A549 (cell line): ENCODE measurements at regions not wholly inside any gene's neighbourhood (a gene's known extent, or its start where the extent isn't known, plus 50 kb on each side); places are given as distances from the start of the nearest gene placed in this dataset.

Experiments used
- POLR2A ChIP-seq: IDR thresholded peaks from 2 replicates; pipeline ENCODE4 v1.6.1; 2012; ENCODE audit warnings: mild to moderate bottlenecking, low read length
- TF ChIP-seq, protein P1 (sequence below): fragments of >200 bp; sonication (Bioruptor Twin); formaldehyde crosslinking; IDR thresholded peaks from 3 replicates; pipeline ENCODE4 v1.5.1; 2016

DNA sequence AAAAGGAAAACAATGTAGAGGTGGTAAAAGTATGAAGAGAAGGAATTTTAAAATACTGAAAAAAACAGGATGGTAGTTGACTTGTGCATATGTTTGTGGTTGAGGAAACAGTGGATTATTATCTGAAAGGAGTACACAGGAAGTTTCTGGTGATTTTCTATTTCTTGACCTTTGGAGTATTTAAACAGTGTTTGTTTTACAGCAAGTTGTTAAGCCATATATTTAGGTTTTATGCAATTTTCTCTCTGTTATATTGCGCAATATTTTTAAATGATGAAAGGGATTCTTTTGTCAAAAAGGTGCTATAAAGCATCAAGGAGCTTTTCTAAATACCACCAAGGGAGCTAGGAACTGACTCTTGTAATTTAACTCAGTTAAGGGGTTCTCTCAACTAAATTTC, 343.1 kb upstream of the MAOA start:
- no peak for TF ChIP-seq POLR2A
- TF ChIP-seq, protein P1, sequence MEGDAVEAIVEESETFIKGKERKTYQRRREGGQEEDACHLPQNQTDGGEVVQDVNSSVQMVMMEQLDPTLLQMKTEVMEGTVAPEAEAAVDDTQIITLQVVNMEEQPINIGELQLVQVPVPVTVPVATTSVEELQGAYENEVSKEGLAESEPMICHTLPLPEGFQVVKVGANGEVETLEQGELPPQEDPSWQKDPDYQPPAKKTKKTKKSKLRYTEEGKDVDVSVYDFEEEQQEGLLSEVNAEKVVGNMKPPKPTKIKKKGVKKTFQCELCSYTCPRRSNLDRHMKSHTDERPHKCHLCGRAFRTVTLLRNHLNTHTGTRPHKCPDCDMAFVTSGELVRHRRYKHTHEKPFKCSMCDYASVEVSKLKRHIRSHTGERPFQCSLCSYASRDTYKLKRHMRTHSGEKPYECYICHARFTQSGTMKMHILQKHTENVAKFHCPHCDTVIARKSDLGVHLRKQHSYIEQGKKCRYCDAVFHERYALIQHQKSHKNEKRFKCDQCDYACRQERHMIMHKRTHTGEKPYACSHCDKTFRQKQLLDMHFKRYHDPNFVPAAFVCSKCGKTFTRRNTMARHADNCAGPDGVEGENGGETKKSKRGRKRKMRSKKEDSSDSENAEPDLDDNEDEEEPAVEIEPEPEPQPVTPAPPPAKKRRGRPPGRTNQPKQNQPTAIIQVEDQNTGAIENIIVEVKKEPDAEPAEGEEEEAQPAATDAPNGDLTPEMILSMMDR = no peak
